Gastroesophageal sphincter (tissue), 3 donors: ENCODE measurements at regions not wholly inside any gene's neighbourhood (a gene's known extent, or its start where the extent isn't known, plus 50 kb on each side); places are given as distances from the start of the nearest gene placed in this dataset.

ENCODE experiments used
- CTCF ChIP-seq, 4 experiments: fragments of 200-600 bp in 2 of 4; fragments of 450-650 bp in 2 of 4; sonication (generic) in 1 of 4; IDR thresholded peaks; one replicate each; pipeline ENCODE4 v1.5.1; 2017 to 2019; ENCODE audit warnings: antibody characterized with exemption in 4 of 4, mild to moderate bottlenecking in 2 of 4, moderate library complexity in 2 of 4
- EP300 ChIP-seq: sonication (generic); formaldehyde crosslinking; IDR thresholded peaks from one replicate; pipeline ENCODE4 v1.6.1; 2017; ENCODE audit warnings: antibody characterized with exemption, mild to moderate bottlenecking
- POLR2A ChIP-seq, 2 donors: fragments of 450-650 bp; IDR thresholded peaks; one replicate each; pipeline ENCODE4 v1.6.1; 2017; ENCODE audit warnings: antibody characterized with exemption in 2 of 2, mild to moderate bottlenecking in 2 of 2, moderate library complexity in 1 of 2

- TF ChIP-seq POLR2A (IDR thresholded peaks at IDR 0.05) (no peak), CTCF (IDR thresholded peaks at IDR 0.05) (no peak), EP300 (no peak)
These were observed 755.7 kb downstream of the MCTP2 start for GRCh38 chr15:94987085-94987484.
